Ishikawa (cell line): ENCODE measurements at regions not wholly inside any gene's neighbourhood (a gene's known extent, or its start where the extent isn't known, plus 50 kb on each side); places are given as distances from the start of the nearest gene placed in this dataset.

Source experiments
- CEBPB ChIP-seq: IDR thresholded peaks from 2 replicates; pipeline ENCODE4 v1.6.1; 2012
- EP300 ChIP-seq: IDR thresholded peaks from 2 replicates; pipeline ENCODE4 v1.6.1; 2012; ENCODE audit warnings: borderline replicate concordance
- FOXM1 ChIP-seq: IDR thresholded peaks from 2 replicates; pipeline ENCODE4 v1.6.1; 2012; ENCODE audit warnings: low read depth, borderline replicate concordance
- NFIC ChIP-seq: IDR thresholded peaks from 2 replicates; pipeline ENCODE4 v1.6.1; 2012
- TAF1 ChIP-seq: IDR thresholded peaks from 2 replicates; pipeline ENCODE4 v1.6.1; 2012; ENCODE audit warnings: low read depth, mild to moderate bottlenecking
- TCF12 ChIP-seq: IDR thresholded peaks from 2 replicates; pipeline ENCODE4 v1.6.1; 2012; ENCODE audit warnings: low read depth
- TEAD4 ChIP-seq: IDR thresholded peaks from 2 replicates; pipeline ENCODE4 v1.6.1; 2012
- YY1 ChIP-seq: IDR thresholded peaks from 2 replicates; pipeline ENCODE4 v1.6.1; 2012; ENCODE audit warnings: low read depth
- ZBTB7A ChIP-seq: IDR thresholded peaks from 2 replicates; pipeline ENCODE4 v1.6.1; 2012; ENCODE audit warnings: low read depth
- TF ChIP-seq, protein P1 (sequence below): IDR thresholded peaks from 2 replicates; pipeline ENCODE4 v1.6.1; 2012; ENCODE audit warnings: low read depth, mild to moderate bottlenecking

DNA sequence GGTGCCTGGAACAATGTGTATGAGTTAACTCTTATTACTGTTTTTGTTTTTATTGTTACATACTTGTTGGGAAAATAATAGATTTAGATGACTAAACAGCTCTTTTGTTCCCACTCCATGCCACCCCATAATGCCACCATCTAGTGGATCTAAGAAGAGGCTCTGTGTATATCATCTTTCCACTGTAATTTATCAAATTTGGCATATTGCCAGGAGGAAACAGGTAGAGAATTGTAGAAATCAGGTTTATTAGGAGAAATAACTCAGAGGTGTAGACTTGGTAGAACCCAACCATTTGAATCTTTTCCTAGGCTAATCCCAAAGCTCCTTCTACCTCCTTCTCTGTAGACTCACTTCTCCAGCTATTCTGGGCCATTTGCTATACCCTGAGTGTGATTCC lies 150.6 kb downstream of the GATB start:
- TF ChIP-seq FOXM1: no peak
- no peak for TF ChIP-seq ZBTB7A
- TF ChIP-seq TEAD4: no peak
- TF ChIP-seq NFIC: peak; percentile 52
- TF ChIP-seq, protein P1, sequence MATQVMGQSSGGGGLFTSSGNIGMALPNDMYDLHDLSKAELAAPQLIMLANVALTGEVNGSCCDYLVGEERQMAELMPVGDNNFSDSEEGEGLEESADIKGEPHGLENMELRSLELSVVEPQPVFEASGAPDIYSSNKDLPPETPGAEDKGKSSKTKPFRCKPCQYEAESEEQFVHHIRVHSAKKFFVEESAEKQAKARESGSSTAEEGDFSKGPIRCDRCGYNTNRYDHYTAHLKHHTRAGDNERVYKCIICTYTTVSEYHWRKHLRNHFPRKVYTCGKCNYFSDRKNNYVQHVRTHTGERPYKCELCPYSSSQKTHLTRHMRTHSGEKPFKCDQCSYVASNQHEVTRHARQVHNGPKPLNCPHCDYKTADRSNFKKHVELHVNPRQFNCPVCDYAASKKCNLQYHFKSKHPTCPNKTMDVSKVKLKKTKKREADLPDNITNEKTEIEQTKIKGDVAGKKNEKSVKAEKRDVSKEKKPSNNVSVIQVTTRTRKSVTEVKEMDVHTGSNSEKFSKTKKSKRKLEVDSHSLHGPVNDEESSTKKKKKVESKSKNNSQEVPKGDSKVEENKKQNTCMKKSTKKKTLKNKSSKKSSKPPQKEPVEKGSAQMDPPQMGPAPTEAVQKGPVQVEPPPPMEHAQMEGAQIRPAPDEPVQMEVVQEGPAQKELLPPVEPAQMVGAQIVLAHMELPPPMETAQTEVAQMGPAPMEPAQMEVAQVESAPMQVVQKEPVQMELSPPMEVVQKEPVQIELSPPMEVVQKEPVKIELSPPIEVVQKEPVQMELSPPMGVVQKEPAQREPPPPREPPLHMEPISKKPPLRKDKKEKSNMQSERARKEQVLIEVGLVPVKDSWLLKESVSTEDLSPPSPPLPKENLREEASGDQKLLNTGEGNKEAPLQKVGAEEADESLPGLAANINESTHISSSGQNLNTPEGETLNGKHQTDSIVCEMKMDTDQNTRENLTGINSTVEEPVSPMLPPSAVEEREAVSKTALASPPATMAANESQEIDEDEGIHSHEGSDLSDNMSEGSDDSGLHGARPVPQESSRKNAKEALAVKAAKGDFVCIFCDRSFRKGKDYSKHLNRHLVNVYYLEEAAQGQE: no peak
- TF ChIP-seq TAF1: no peak
- TF ChIP-seq EP300: no peak
- no peak for TF ChIP-seq YY1
- no peak for TF ChIP-seq TCF12
- TF ChIP-seq CEBPB: no peak
